ENCODE measurements at regions not wholly inside any gene's neighbourhood (a gene's known extent, or its start where the extent isn't known, plus 50 kb on each side); places are given as distances from the start of the nearest gene placed in this dataset.

GRCh38 chr7:101708223-101708622, 79.1 kb upstream of the MYL10 start:
- no peaks in the 10 kb centered on the region for H3K79me2 ChIP-seq (ENCODE audit: control insufficient read depth, insufficient read depth, low read length)
- DNase-seq (ENCODE audit: low read depth, low spot score) (no peak), FAIRE-seq (no peak), ATAC-seq (no peak)
- 45% methylated on average over 7 of the region's 7 CpGs for WGBS (ENCODE audit: insufficient coverage, insufficient replicate concordance, low lambda C conversion rate, missing lambda C conversion rate)
- in situ Hi-C loops (cut with MboI), result no loop called here
- intact Hi-C loops (cut with micrococcal nuclease; ENCODE audit: unreplicated experiment), result no loop called here
- CTCF ChIA-PET, result no interaction called here
- no peak overlapping the region for H3K9ac ChIP-seq (ENCODE audit: control insufficient read depth, insufficient read depth, low read length)
- H3K27me3 ChIP-seq (replicated peaks in 1 of 2; ENCODE audit: control insufficient read depth in 2 of 2, insufficient read depth in 2 of 2, low read length in 1 of 2), result no peaks in the 10 kb centered on the region
- no peak overlapping the region for H3K27ac ChIP-seq (ENCODE audit: control insufficient read depth, insufficient read depth)
- TF ChIP-seq SMAD5 (IDR thresholded peaks at IDR 0.05; ENCODE audit: low read depth) (no peak), NFXL1 (IDR thresholded peaks at IDR 0.05; ENCODE audit: borderline replicate concordance) (peak; percentile 39; the same call in 1 of the 2 replicates), SIN3A (IDR thresholded peaks at IDR 0.05; ENCODE audit: low read depth, low read length) (no peak)
- BruUV-seq (replicated peaks), result no TSS peak
- no peaks in the 10 kb centered on the region for H3K4me1 ChIP-seq (ENCODE audit: control insufficient read depth, insufficient read depth, low read length)
- POLR2A ChIA-PET, result no interaction called here
- RAD21 ChIA-PET (ENCODE audit: unreplicated experiment), result no interaction called here
- H3K4me3 ChIP-seq, result no peak overlapping the region
- H3K36me3 ChIP-seq (ENCODE audit: control insufficient read depth in 2 of 2, insufficient read depth in 2 of 2, low read length in 1 of 2), result no peaks in the 10 kb centered on the region
- no peak overlapping the region for H2AFZ ChIP-seq (ENCODE audit: control insufficient read depth, low read depth, low read length)
- H3K4me2 ChIP-seq (ENCODE audit: control insufficient read depth, insufficient read depth), result no peak overlapping the region
- H3K9me3 ChIP-seq (replicated peaks; ENCODE audit: control insufficient read depth, insufficient read depth, low read length), result no peaks in the 10 kb centered on the region
- no peaks in the 10 kb centered on the region for H4K20me1 ChIP-seq (ENCODE audit: control insufficient read depth, insufficient read depth)
- SMC1A ChIA-PET (ENCODE audit: uncharacterized antibody, unreplicated experiment), result no interaction called here

DNA sequence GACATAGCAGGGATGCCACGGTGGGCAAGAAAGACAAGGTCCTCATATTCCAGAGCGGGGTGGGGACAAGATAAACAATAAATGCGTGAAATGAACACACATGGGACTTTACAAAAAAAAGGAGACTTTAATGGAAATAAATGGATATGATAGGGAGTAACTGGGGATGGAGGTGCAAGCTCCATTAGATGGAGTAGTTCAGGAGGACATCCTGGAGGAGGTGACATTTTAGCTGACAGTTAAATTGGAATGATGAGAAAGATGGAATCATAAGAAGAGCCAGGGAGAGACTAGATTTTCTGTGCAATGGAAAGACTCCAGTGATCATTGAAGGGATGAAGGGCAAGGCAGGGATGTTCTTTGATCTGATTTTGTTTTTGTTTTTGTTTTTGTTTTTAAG, 83.6 kb upstream of the MYL10 start:
- no TSS peak for BruUV-seq (replicated peaks)
- no peak overlapping the region for H3K4me2 ChIP-seq (ENCODE audit: control insufficient read depth, insufficient read depth)
- H3K9ac ChIP-seq (ENCODE audit: control insufficient read depth, insufficient read depth, low read length), result no peak overlapping the region
- FAIRE-seq (no peak), ATAC-seq (no peak), DNase-seq (ENCODE audit: low read depth, low spot score) (no peak)
- no peaks in the 10 kb centered on the region for H3K9me3 ChIP-seq (replicated peaks; ENCODE audit: control insufficient read depth, insufficient read depth, low read length)
- in situ Hi-C loops (cut with MboI) (no loop called here), intact Hi-C loops (cut with micrococcal nuclease; ENCODE audit: unreplicated experiment) (no loop called here)
- no peak overlapping the region for H3K27ac ChIP-seq (ENCODE audit: control insufficient read depth, insufficient read depth)
- ChIA-PET RAD21 (ENCODE audit: unreplicated experiment) (interaction anchor here (1.3 kb wide), 1 partner anchor 523 kb away, joined by 3 read pairs; no protein-coding TSS in a partner anchor), POLR2A (interaction anchor here (0.6 kb wide), 1 partner anchor 10 kb away, joined by 4 read pairs; no protein-coding TSS in a partner anchor), CTCF (no interaction called here), SMC1A (ENCODE audit: uncharacterized antibody, unreplicated experiment) (interaction anchor here (0.9 kb wide), 1 partner anchor 11 kb away, joined by 3 read pairs; no protein-coding TSS in a partner anchor)
- H3K36me3 ChIP-seq (ENCODE audit: control insufficient read depth in 2 of 2, insufficient read depth in 2 of 2, low read length in 1 of 2), result no peaks in the 10 kb centered on the region
- no peak overlapping the region for H3K4me3 ChIP-seq
- 86% methylated on average over 3 of the region's 3 CpGs for WGBS (ENCODE audit: insufficient coverage, insufficient replicate concordance, low lambda C conversion rate, missing lambda C conversion rate)
- H3K27me3 ChIP-seq (replicated peaks in 1 of 2; ENCODE audit: control insufficient read depth in 2 of 2, insufficient read depth in 2 of 2, low read length in 1 of 2), result no peaks in the 10 kb centered on the region
- no peaks in the 10 kb centered on the region for H3K4me1 ChIP-seq (ENCODE audit: control insufficient read depth, insufficient read depth, low read length)
- no peaks in the 10 kb centered on the region for H3K79me2 ChIP-seq (ENCODE audit: control insufficient read depth, insufficient read depth, low read length)
- no peak overlapping the region for H2AFZ ChIP-seq (ENCODE audit: control insufficient read depth, low read depth, low read length)
- H4K20me1 ChIP-seq (ENCODE audit: control insufficient read depth, insufficient read depth), result no peaks in the 10 kb centered on the region
- TF ChIP-seq SP1 (IDR thresholded peaks at IDR 0.05; ENCODE audit: low read depth, low read length), result no peak
- TF ChIP-seq EP300 (IDR thresholded peaks at IDR 0.05; ENCODE audit: borderline replicate concordance in 1 of 2, control insufficient read depth in 1 of 2, low read depth in 2 of 2, low read length in 2 of 2), result no peak
- no peak for TF ChIP-seq YY1 (IDR thresholded peaks at IDR 0.05; ENCODE audit: low read depth, low read length)
- TF ChIP-seq, protein P1, sequence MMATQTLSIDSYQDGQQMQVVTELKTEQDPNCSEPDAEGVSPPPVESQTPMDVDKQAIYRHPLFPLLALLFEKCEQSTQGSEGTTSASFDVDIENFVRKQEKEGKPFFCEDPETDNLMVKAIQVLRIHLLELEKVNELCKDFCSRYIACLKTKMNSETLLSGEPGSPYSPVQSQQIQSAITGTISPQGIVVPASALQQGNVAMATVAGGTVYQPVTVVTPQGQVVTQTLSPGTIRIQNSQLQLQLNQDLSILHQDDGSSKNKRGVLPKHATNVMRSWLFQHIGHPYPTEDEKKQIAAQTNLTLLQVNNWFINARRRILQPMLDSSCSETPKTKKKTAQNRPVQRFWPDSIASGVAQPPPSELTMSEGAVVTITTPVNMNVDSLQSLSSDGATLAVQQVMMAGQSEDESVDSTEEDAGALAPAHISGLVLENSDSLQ (IDR thresholded peaks at IDR 0.05), result no peak
- TF ChIP-seq CTCF (IDR thresholded peaks at IDR 0.05 in 2 of 3, conservative IDR thresholded peaks at IDR 0.05 in 1 of 3; ENCODE audit: control insufficient read depth in 2 of 3, extremely low read depth in 1 of 3, insufficient read depth in 1 of 3, low read depth in 3 of 3, low read length in 3 of 3), result no peak
- TF ChIP-seq HSF1 (IDR thresholded peaks at IDR 0.05; ENCODE audit: low read depth, low read length), result no peak
- TF ChIP-seq, protein P2, sequence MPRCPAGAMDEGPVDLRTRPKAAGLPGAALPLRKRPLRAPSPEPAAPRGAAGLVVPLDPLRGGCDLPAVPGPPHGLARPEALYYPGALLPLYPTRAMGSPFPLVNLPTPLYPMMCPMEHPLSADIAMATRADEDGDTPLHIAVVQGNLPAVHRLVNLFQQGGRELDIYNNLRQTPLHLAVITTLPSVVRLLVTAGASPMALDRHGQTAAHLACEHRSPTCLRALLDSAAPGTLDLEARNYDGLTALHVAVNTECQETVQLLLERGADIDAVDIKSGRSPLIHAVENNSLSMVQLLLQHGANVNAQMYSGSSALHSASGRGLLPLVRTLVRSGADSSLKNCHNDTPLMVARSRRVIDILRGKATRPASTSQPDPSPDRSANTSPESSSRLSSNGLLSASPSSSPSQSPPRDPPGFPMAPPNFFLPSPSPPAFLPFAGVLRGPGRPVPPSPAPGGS (IDR thresholded peaks at IDR 0.05; ENCODE audit: borderline replicate concordance, insufficient read depth, low read depth, low read length, poor library complexity, severe bottlenecking), result no peak
